Aorta (tissue), 5 donors: ENCODE measurements at regions not wholly inside any gene's neighbourhood (a gene's known extent, or its start where the extent isn't known, plus 50 kb on each side); places are given as distances from the start of the nearest gene placed in this dataset.

Experiments used
- ATAC-seq: fragments of 200-7000 bp; cut with Tn5 transposase; one replicate; pipeline ENCODE4 v1.9.1; 2022; ENCODE audit warnings: moderate library complexity; ENCODE audit not compliant: low FRiP score
- DNase-seq, 2 donors: peaks; one replicate each; pipeline ENCODE4 v3.0.0-alpha.2; 2020
- H3K27ac ChIP-seq, 2 donors: one replicate each; pipeline ENCODE4 v1.5.1; 2013; ENCODE audit warnings: low read length in 2 of 2, mild to moderate bottlenecking in 2 of 2, moderate library complexity in 2 of 2, control low read depth in 1 of 2, inconsistent platforms in 1 of 2, low read depth in 1 of 2
- H3K27me3 ChIP-seq, 2 donors: one replicate each; pipeline ENCODE4 v1.6.1; 2013; ENCODE audit warnings: control low read depth in 1 of 2, low read length in 1 of 2, mild to moderate bottlenecking in 1 of 2, moderate library complexity in 1 of 2; ENCODE audit not compliant: insufficient read depth in 2 of 2, control insufficient read depth in 1 of 2
- H3K36me3 ChIP-seq, 2 donors: one replicate each; pipeline ENCODE4 v1.6.1; 2013; ENCODE audit warnings: control low read depth in 1 of 2, low read length in 1 of 2, mild to moderate bottlenecking in 1 of 2; ENCODE audit not compliant: insufficient read depth in 2 of 2, control insufficient read depth in 1 of 2
- H3K4me1 ChIP-seq, 2 donors: one replicate each; pipeline ENCODE4 v1.6.1; 2013; ENCODE audit warnings: low read length in 2 of 2, control low read depth in 1 of 2, mild to moderate bottlenecking in 1 of 2, moderate library complexity in 1 of 2; ENCODE audit not compliant: insufficient read depth in 2 of 2, control insufficient read depth in 1 of 2
- H3K4me3 ChIP-seq, 2 donors: one replicate each; pipeline ENCODE4 v1.5.1; 2013; ENCODE audit warnings: low read length in 2 of 2, control low read depth in 1 of 2, mild to moderate bottlenecking in 1 of 2
- H3K9me3 ChIP-seq: one replicate; pipeline ENCODE4 v1.6.1; 2013; ENCODE audit warnings: mild to moderate bottlenecking, low read length; ENCODE audit not compliant: control insufficient read depth
- WGBS, 2 donors: extraction: QIAGEN DNeasy Blood & Tissue Kit; methylation state at CpG; one replicate each; pipeline ENCODE4 v1.1.7; 2013; 5-methylcytosine and 5-hydroxymethylcytosine counted together
- intact Hi-C, 2 donors: fragments of 100-400 bp; cut with DNase I; formaldehyde crosslinking; loops; one replicate each; pipeline versions ENCODE4 v1.14.2 to v1.15.0; 2022
- donor health status: healthy with polysubstance abuse.
- donor health status: Bipolar disorder and iron deficiency.
- donor health status: DM: no; HTN: no; CAD: no.
- donor health status: DM: no; HTN: no; CAD: no.
- donor health status: DM: yes; HTN: yes; CAD: no.

DNA sequence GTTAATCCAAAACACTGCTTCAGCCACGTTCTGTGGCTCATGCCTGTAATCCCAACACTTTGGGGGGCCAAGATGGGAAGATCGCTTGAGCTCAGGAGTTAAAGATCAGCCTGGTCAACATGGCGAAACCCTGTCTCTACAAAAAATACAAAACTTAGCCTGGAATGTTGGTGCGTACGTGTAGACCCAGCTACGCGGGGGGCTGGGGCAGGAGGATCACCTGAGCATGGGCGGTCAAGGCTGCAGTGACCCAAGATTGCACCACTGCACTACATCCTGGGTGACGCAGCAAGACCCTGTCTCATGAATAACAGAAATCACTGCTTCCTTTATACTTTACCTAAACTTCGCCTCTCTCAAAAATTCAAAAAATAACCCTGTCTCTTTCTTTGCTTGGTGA, 1325.0 kb upstream of the CADM2 start:
- Histone ChIP-seq H3K4me3 (no peak overlapping the region), H3K27me3 (no peaks in the 10 kb centered on the region), H3K27ac (no peak overlapping the region), H3K4me1 (no peaks in the 10 kb centered on the region), H3K9me3 (no peaks in the 10 kb centered on the region), H3K36me3 (no peaks in the 10 kb centered on the region)
- ATAC-seq = no peak
- WGBS, 2 donors = 83 to 87% methylated on average over 10 of the region's 10 CpGs
- intact Hi-C loops = no loop called here
- DNase-seq = no peak

DNA sequence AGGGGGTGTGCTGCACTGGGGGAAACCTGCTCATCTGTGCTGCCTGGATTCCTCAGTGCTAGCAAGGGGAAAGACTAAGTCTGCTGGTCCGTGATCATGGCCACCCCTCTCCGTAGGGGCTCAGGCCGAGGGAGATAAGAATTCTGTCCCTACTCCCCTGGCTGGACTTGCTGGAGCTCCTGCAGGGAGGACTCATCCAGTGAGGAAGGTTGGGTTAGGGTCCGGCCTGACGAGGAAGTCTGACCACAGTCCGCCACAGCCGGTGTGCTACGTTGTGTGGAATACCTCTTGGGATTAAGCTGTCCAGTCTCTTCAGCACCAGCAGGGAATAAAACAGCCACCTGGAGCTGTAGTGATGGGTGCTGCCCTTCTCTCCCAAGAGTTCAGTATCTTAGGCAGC, 1309.1 kb upstream of the CADM2 start:
- no peak overlapping the region for H3K27ac ChIP-seq
- H3K27me3 ChIP-seq = no peaks in the 10 kb centered on the region
- H3K36me3 ChIP-seq = no peaks in the 10 kb centered on the region
- H3K9me3 ChIP-seq = no peaks in the 10 kb centered on the region
- no peak overlapping the region for H3K4me3 ChIP-seq
- ATAC-seq (peak; percentile 44), DNase-seq (peak in 1 of 2 donors; percentile 37)
- WGBS, 2 donors = 85 to 91% methylated on average over 8 of the region's 8 CpGs
- no peaks in the 10 kb centered on the region for H3K4me1 ChIP-seq
- intact Hi-C loops = no loop called here

DNA sequence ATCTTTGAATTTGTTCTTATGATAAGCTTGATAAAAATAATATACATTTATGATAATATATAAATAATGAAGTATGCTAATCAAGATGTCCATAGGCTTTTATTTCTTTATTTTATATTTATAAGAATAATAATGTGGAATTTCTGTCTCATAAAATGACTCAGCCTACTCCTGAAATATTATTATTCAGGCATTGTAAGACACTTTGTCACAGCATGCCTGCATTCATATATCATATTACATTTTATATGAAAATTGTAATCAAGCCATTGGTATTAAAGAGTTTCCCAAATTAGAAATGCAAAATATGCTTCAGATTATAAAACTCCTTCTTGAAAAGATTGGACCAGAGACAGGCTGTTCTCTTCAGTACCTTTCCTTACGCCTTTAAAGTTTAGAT, 1303.7 kb upstream of the CADM2 start:
- no peaks in the 10 kb centered on the region for H3K9me3 ChIP-seq
- no peak overlapping the region for H3K4me3 ChIP-seq
- WGBS, 2 donors = 68 to 97% methylated on average over 1 of the region's 1 CpG
- ATAC-seq (no peak), DNase-seq (no peak)
- no peaks in the 10 kb centered on the region for H3K36me3 ChIP-seq
- intact Hi-C loops = no loop called here
- H3K4me1 ChIP-seq = no peaks in the 10 kb centered on the region
- H3K27me3 ChIP-seq = no peaks in the 10 kb centered on the region
- no peak overlapping the region for H3K27ac ChIP-seq

- no peaks in the 10 kb centered on the region for H3K9me3 ChIP-seq
- H3K27ac ChIP-seq = no peak overlapping the region
- no peak overlapping the region for H3K4me3 ChIP-seq
- 80 to 81% methylated on average over 4 of the region's 4 CpGs for whole genome bisulfite sequencing, 2 donors
- ATAC-seq (no peak), DNase-seq (no peak)
- intact Hi-C loops = no loop called here
- no peaks in the 10 kb centered on the region for H3K27me3 ChIP-seq
- no peaks in the 10 kb centered on the region for H3K4me1 ChIP-seq
- H3K36me3 ChIP-seq = no peaks in the 10 kb centered on the region
These were observed 1296.3 kb upstream of the CADM2 start for GRCh38 chr3:83662381-83662960.

DNA sequence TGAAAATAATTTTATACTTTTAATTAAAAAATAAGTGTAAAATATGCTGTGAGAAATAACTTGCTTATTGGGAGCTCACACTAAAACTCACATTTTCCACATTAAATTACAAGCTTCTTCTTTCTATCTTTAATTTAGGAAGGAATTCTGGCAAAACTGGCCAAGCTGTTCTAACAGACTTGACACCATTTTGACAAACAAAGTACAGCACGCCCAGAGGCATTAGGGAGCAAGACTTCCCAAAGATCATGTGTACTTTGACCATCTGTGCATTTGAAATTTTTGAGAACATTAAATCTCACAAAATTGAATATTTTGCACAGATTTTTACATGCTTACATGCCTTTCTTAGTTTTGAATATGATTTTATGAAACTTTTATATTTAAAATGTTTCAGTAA, 1288.4 kb upstream of the CADM2 start:
- intact Hi-C loops = no loop called here
- no peak overlapping the region for H3K27ac ChIP-seq
- no peaks in the 10 kb centered on the region for H3K9me3 ChIP-seq
- no peak overlapping the region for H3K4me3 ChIP-seq
- no peak for DNase-seq
- WGBS, 2 donors = 76 to 79% methylated on average over 1 of the region's 1 CpG
- no peaks in the 10 kb centered on the region for H3K27me3 ChIP-seq
- no peak for ATAC-seq
- H3K4me1 ChIP-seq = no peaks in the 10 kb centered on the region
- no peaks in the 10 kb centered on the region for H3K36me3 ChIP-seq

DNA sequence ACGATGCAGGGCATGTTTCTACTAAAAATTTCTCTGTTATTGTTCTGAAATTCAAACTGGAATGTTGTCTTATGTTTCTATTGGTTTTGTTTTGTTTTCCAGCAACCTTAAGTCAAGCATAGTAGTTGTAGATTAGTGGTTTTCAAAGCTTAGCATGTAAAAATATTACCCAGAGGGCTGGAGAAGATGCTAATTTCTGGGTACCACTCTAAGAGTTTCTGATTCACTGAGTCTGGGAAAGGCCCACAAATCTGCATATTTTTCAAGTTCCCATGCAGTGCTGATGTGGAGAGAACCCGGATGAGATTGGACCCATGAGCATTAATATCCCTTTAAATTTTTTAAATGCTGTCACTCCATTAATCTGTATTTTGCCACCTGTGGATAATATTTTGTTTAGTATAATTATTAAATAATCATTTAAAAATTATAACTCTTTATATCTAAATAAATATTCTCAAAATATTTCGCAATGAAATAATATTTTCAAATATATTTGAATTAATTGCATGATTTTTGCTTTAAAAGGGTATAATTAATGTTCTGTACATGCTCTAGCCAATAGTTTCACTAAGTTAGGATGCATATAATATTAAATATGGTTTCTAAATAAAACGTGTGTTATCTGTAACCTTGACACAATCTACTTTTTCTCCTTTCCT, 1274.7 kb upstream of the CADM2 start:
- intact Hi-C loops = no loop called here
- no peaks in the 10 kb centered on the region for H3K9me3 ChIP-seq
- DNase-seq (no peak), ATAC-seq (no peak)
- no peak overlapping the region for H3K27ac ChIP-seq
- no peak overlapping the region for H3K4me3 ChIP-seq
- H3K4me1 ChIP-seq = no peaks in the 10 kb centered on the region
- 36 to 43% methylated on average over 4 of the region's 4 CpGs for whole genome bisulfite sequencing, 2 donors
- no peaks in the 10 kb centered on the region for H3K27me3 ChIP-seq
- H3K36me3 ChIP-seq = no peaks in the 10 kb centered on the region

DNA sequence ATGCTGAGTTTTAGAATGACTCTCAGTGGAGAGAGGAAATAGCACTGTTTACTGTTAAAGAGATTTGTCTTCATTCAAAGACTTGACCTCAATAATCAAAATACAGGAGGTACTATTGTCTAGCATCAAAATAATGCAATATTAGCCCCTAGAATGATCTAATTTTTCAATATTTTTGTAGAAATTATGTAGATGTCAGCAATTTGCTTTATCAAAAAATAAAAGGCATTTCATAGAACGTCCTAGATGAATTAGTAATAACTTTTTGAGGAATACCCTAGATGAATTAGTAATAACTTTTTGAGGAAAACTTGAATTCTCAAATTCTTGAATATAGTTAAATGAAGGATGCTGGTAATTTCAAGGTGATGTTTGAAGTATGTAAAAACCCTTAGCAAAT, 1252.1 kb upstream of the CADM2 start:
- WGBS, 2 donors = 24 to 34% methylated on average over 1 of the region's 1 CpG
- ATAC-seq (no peak), DNase-seq (no peak)
- no peaks in the 10 kb centered on the region for H3K4me1 ChIP-seq
- no peak overlapping the region for H3K27ac ChIP-seq
- no peak overlapping the region for H3K4me3 ChIP-seq
- no peaks in the 10 kb centered on the region for H3K36me3 ChIP-seq
- intact Hi-C loops = no loop called here
- no peaks in the 10 kb centered on the region for H3K27me3 ChIP-seq
- no peaks in the 10 kb centered on the region for H3K9me3 ChIP-seq

GRCh38 chr3:83715307-83715706, 1243.5 kb upstream of the CADM2 start:
- 49 to 71% methylated on average over 5 of the region's 5 CpGs for WGBS, 2 donors
- no peaks in the 10 kb centered on the region for H3K36me3 ChIP-seq
- no peak overlapping the region for H3K4me3 ChIP-seq
- intact Hi-C loops = no loop called here
- DNase-seq (no peak), ATAC-seq (no peak)
- no peak overlapping the region for H3K27ac ChIP-seq
- no peaks in the 10 kb centered on the region for H3K27me3 ChIP-seq
- H3K9me3 ChIP-seq = no peaks in the 10 kb centered on the region
- H3K4me1 ChIP-seq = no peaks in the 10 kb centered on the region

GRCh38 chr3:83729576-83729975, 1229.2 kb upstream of the CADM2 start:
- DNase-seq (no peak), ATAC-seq (no peak)
- 52 to 60% methylated on average over 1 of the region's 1 CpG for WGBS, 2 donors
- Histone ChIP-seq H3K4me1 (no peaks in the 10 kb centered on the region), H3K27me3 (no peaks in the 10 kb centered on the region), H3K27ac (no peak overlapping the region), H3K9me3 (peaks cover 4% of the 10 kb centered on the region), H3K4me3 (no peak overlapping the region), H3K36me3 (no peaks in the 10 kb centered on the region)
- intact Hi-C loops = no loop called here
